Stimulated activated memory B cell treated with anti-CD40 and anti-IgM and Interleukin-4, amounts not matched to agents 10 μg/mL and 1 μg/mL and 100 μg/mL, for 72 hours (primary cell): ENCODE measurements at regions not wholly inside any gene's neighbourhood (a gene's known extent, or its start where the extent isn't known, plus 50 kb on each side); places are given as distances from the start of the nearest gene placed in this dataset.
"Not testable (repeated sequence)": the region's sequence is repeated elsewhere in the genome, so short reads cannot be mapped to it uniquely, and the experiment has no call there.

Source experiments
- ATAC-seq: fragments of 150-1000 bp; cut with Tn5 transposase; 2 replicates; pipeline ENCODE4 v1.10.0; 2021
- H3K27ac Mint-ChIP-seq: one replicate; pipeline ENCODE4 v1.8.0; 2022; ENCODE audit warnings: mild to moderate bottlenecking, mixed read lengths
- H3K27me3 Mint-ChIP-seq: one replicate; pipeline ENCODE4 v1.8.0; 2022; ENCODE audit warnings: mixed read lengths
- H3K36me3 Mint-ChIP-seq: one replicate; pipeline ENCODE4 v1.8.0; 2022; ENCODE audit warnings: mixed read lengths
- H3K4me1 Mint-ChIP-seq: one replicate; pipeline ENCODE4 v1.8.0; 2022; ENCODE audit warnings: mixed read lengths
- H3K4me3 Mint-ChIP-seq: one replicate; pipeline ENCODE4 v1.8.0; 2022; ENCODE audit warnings: mild to moderate bottlenecking, moderate library complexity, mixed read lengths
- H3K9me3 Mint-ChIP-seq: one replicate; pipeline ENCODE4 v1.8.0; 2022; ENCODE audit warnings: mixed read lengths

- Mint-ChIP-seq H3K4me3 (no peak overlapping the region), H3K27me3 (no peaks in the 10 kb centered on the region), H3K27ac (no peak overlapping the region), H3K4me1 (no peaks in the 10 kb centered on the region), H3K36me3 (no peaks in the 10 kb centered on the region), H3K9me3 (peaks cover 4% of the 10 kb centered on the region)
- no peak for ATAC-seq
Measured at GRCh38 chr1:164380893-164381292, 178.1 kb upstream of the PBX1 start.

DNA sequence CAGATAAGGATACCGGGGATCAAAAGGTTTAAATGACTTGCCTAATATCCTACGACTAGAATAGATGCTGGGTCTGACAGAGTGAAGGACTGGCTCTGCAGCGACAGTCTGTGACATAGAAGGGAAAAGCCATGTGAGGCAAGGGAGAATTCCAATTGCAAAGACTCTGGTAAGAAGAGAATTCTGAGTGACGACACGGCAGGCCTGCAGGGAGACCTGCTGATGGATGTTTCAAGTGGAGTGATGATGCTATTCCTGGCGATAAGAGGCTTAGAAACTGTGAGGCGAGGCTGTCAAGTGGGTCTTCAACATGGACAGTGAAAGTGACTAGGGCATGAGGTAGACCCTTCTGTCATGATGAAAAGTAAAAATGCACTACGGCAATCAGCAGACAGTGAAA is 176.6 kb upstream of the PBX1 start:
- H3K9me3 Mint-ChIP-seq: peaks cover 4% of the 10 kb centered on the region
- no peaks in the 10 kb centered on the region for H3K4me1 Mint-ChIP-seq
- ATAC-seq: no peak
- no peaks in the 10 kb centered on the region for H3K27me3 Mint-ChIP-seq
- no peaks in the 10 kb centered on the region for H3K36me3 Mint-ChIP-seq
- no peak overlapping the region for H3K27ac Mint-ChIP-seq
- no peak overlapping the region for H3K4me3 Mint-ChIP-seq

DNA sequence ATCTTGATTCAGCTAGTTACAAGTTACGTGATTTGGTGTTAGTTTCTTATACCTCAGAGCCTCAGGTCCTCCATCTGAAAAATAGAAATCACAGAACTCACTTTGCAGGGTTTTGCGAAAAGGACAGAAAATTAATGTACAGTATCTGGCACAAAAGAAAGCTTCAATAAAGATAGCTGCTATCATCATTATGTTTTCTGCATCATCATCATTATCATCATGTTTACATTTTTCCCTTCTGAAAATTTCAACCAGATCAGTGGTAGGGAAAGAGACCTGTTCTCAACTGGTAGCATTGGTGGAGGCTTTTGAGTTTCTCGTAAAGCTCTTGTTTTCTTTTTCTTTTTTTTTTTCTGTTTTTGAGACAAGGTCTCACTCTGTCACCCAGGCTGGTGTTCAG is 174.7 kb upstream of the PBX1 start:
- Mint-ChIP-seq H3K9me3 (peaks cover 4% of the 10 kb centered on the region), H3K4me1 (no peaks in the 10 kb centered on the region), H3K27ac (no peak overlapping the region), H3K36me3 (no peaks in the 10 kb centered on the region), H3K4me3 (no peak overlapping the region), H3K27me3 (no peaks in the 10 kb centered on the region)
- ATAC-seq: no peak

DNA sequence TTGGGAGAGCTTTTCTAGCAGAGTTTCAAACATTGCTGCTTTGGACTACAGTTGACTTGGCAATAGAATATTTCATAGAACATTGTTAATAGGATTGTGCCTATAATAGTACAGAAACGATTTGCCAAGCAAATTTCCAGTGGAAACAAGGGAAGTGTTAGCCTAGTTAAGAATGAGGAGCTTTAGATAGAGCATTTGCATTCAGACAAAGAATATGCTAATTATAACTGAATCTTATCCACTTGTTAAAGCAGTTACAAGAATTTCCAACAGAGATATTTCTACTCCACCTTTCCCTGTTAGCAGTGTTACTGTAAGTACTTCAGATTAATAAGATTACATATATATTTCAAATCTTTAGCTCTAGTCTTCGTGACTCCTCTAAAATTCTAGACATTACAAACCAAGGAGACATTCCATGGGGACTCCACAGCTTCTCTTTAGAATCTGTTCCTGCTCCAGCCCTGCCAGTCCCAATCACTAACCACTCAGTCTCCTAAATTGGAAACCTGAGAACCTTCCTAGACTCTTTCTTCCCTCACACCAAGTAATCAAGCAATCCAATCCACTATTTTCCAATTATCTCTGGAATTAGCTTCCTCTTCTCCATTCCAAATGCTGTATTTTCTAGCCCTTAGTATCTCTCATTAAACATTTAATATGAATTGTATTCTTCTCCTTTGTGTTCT is 141.8 kb upstream of the PBX1 start:
- ATAC-seq: no peak
- H3K4me3 Mint-ChIP-seq: no peak overlapping the region
- no peaks in the 10 kb centered on the region for H3K27me3 Mint-ChIP-seq
- no peak overlapping the region for H3K27ac Mint-ChIP-seq
- no peaks in the 10 kb centered on the region for H3K4me1 Mint-ChIP-seq
- H3K9me3 Mint-ChIP-seq: no peaks in the 10 kb centered on the region
- no peaks in the 10 kb centered on the region for H3K36me3 Mint-ChIP-seq

GRCh38 chr1:164423136-164423535 is 135.8 kb upstream of the PBX1 start:
- ATAC-seq: no peak
- H3K27me3 Mint-ChIP-seq: no peaks in the 10 kb centered on the region
- H3K9me3 Mint-ChIP-seq: no peaks in the 10 kb centered on the region
- no peak overlapping the region for H3K27ac Mint-ChIP-seq
- H3K4me3 Mint-ChIP-seq: no peak overlapping the region
- H3K36me3 Mint-ChIP-seq: no peaks in the 10 kb centered on the region
- H3K4me1 Mint-ChIP-seq: no peaks in the 10 kb centered on the region

GRCh38 chr1:164433141-164433817 is 125.7 kb upstream of the PBX1 start:
- H3K27me3 Mint-ChIP-seq: no peaks in the 10 kb centered on the region
- H3K27ac Mint-ChIP-seq: no peak overlapping the region
- no peak for ATAC-seq
- H3K4me1 Mint-ChIP-seq: no peaks in the 10 kb centered on the region
- no peak overlapping the region for H3K4me3 Mint-ChIP-seq
- no peaks in the 10 kb centered on the region for H3K36me3 Mint-ChIP-seq
- H3K9me3 Mint-ChIP-seq: no peaks in the 10 kb centered on the region

GRCh38 chr1:164433818-164434170 is 125.2 kb upstream of the PBX1 start:
- Mint-ChIP-seq H3K27me3 (no peaks in the 10 kb centered on the region), H3K27ac (no peak overlapping the region), H3K36me3 (no peaks in the 10 kb centered on the region), H3K4me1 (no peaks in the 10 kb centered on the region), H3K9me3 (no peaks in the 10 kb centered on the region), H3K4me3 (no peak overlapping the region)
- ATAC-seq: no peak

- Mint-ChIP-seq H3K27ac (no peak overlapping the region), H3K4me1 (no peaks in the 10 kb centered on the region)
- ATAC-seq: no peak
Measured at GRCh38 chr1:164440232-164440631, 118.8 kb upstream of the PBX1 start.

DNA sequence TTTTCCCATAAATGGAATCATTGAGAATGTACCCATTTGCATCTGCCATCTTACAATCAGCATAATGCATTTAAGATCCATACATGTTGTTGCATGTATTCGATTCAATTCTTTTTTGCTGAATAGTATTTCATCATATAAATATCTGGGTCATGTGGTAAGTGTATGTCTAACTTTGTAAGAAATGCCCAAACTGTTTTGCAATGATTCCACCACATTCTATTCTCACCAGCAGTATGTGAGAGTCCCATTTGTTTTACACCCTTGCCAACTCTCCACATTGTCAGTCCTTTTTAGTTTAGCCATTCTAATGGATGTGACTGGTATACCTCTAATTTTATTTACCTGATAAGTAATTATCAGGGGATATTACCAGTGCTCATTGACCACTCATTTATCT is 115.8 kb upstream of the PBX1 start:
- Mint-ChIP-seq H3K4me1 (no peaks in the 10 kb centered on the region), H3K27ac (no peak overlapping the region)
- no peak for ATAC-seq

More at GRCh38 chr1:164440232-164440631, 118.8 kb upstream of the PBX1 start:
- no peak overlapping the region for H3K4me3 Mint-ChIP-seq
- no peaks in the 10 kb centered on the region for H3K36me3 Mint-ChIP-seq
- H3K27me3 Mint-ChIP-seq: no peaks in the 10 kb centered on the region
- no peaks in the 10 kb centered on the region for H3K9me3 Mint-ChIP-seq

GRCh38 chr1:164443836-164444235 is 115.1 kb upstream of the PBX1 start:
- no peak overlapping the region for H3K4me3 Mint-ChIP-seq
- no peak for ATAC-seq
- H3K27me3 Mint-ChIP-seq: no peaks in the 10 kb centered on the region
- no peaks in the 10 kb centered on the region for H3K4me1 Mint-ChIP-seq
- H3K27ac Mint-ChIP-seq: no peak overlapping the region
- H3K36me3 Mint-ChIP-seq: no peaks in the 10 kb centered on the region
- no peaks in the 10 kb centered on the region for H3K9me3 Mint-ChIP-seq

More for the DNA sequence above, 115.8 kb upstream of the PBX1 start:
- H3K9me3 Mint-ChIP-seq: no peaks in the 10 kb centered on the region
- no peaks in the 10 kb centered on the region for H3K27me3 Mint-ChIP-seq
- no peak overlapping the region for H3K4me3 Mint-ChIP-seq
- H3K36me3 Mint-ChIP-seq: no peaks in the 10 kb centered on the region

- Mint-ChIP-seq H3K36me3 (no peaks in the 10 kb centered on the region), H3K4me3 (no peak overlapping the region), H3K9me3 (no peaks in the 10 kb centered on the region), H3K27me3 (no peaks in the 10 kb centered on the region), H3K27ac (no peak overlapping the region), H3K4me1 (no peaks in the 10 kb centered on the region)
- no peak for ATAC-seq
Measured at GRCh38 chr1:164446020-164446419, 113.0 kb upstream of the PBX1 start.

DNA sequence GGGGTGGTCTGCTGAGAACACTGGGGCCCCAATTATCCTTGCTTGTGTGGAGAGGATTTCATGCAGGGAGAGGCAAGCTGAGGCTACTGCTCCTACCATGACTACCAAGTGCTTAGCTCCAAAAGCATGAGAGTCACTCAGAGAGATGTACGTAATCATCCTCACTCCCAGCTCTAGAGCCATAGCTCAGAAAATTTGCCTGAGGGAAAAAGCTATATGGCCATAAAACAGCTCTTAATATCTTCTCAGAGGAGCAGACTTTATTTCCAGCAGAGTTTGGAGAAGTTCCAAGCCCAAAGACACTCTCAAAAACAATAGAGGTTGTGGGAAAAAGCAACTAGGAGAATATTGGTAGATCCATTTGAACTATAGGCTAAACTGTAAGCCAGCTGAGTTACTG is 106.4 kb upstream of the PBX1 start:
- no peak overlapping the region for H3K27ac Mint-ChIP-seq
- no peak overlapping the region for H3K4me3 Mint-ChIP-seq
- ATAC-seq: no peak
- no peaks in the 10 kb centered on the region for H3K36me3 Mint-ChIP-seq
- H3K27me3 Mint-ChIP-seq: peaks cover 14% of the 10 kb centered on the region
- peaks cover 9% of the 10 kb centered on the region for H3K9me3 Mint-ChIP-seq
- H3K4me1 Mint-ChIP-seq: no peaks in the 10 kb centered on the region

DNA sequence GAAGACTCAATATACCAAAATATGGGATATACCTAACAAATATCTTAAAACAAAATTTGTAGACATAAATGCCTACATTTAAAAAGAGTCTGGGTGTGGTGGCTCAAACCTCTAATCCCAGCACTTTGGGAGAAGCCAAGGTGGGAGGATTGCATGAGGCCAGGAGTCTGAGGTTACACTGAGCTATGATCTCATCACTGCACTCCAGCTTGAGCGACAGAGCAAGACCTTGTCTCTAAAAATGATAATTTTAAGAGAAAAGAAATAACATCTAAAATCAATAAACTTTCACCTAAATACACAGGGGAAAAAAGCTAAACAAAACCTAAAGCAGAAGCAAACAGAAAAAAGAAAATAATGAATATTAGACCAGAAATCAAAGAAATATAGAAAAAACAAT is 102.7 kb upstream of the PBX1 start:
- Mint-ChIP-seq H3K9me3 (peaks cover 9% of the 10 kb centered on the region), H3K4me1 (no peaks in the 10 kb centered on the region), H3K27me3 (peaks cover 14% of the 10 kb centered on the region), H3K36me3 (no peaks in the 10 kb centered on the region), H3K4me3 (no peak overlapping the region), H3K27ac (no peak overlapping the region)
- ATAC-seq: no peak

- H3K27me3 Mint-ChIP-seq, H3K9me3 Mint-ChIP-seq, H3K4me1 Mint-ChIP-seq, H3K4me3 Mint-ChIP-seq, H3K27ac Mint-ChIP-seq, ATAC-seq, H3K36me3 Mint-ChIP-seq: not testable (repeated sequence)
Measured at GRCh38 chr1:164459176-164459575, 99.8 kb upstream of the PBX1 start.

GRCh38 chr1:164466001-164466421 is 93.0 kb upstream of the PBX1 start:
- H3K27ac Mint-ChIP-seq: no peak overlapping the region
- H3K9me3 Mint-ChIP-seq: peaks cover 3% of the 10 kb centered on the region
- no peak for ATAC-seq
- no peak overlapping the region for H3K4me3 Mint-ChIP-seq
- no peaks in the 10 kb centered on the region for H3K27me3 Mint-ChIP-seq
- no peaks in the 10 kb centered on the region for H3K4me1 Mint-ChIP-seq
- H3K36me3 Mint-ChIP-seq: no peaks in the 10 kb centered on the region

DNA sequence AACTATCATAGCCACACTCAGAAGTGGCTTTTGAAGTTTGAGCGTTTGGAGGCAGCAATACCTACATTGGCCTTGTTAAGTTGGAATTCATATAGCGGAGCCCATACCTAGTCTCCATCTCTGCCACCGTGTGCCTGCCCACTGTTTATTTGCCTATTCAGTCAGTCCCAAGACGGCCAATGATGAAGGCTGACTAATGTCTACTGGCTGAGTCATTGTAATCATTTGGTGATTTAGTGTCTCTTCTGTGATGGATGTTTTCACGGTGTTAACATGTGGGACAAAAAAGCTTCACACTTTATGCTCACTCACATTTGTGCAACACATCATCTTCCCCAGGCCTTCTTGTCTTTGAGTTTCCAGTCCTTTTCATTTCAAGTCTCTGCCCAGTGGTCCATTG is 92.6 kb upstream of the PBX1 start:
- Mint-ChIP-seq H3K4me3 (no peak overlapping the region), H3K27ac (no peak overlapping the region), H3K36me3 (no peaks in the 10 kb centered on the region), H3K9me3 (peaks cover 3% of the 10 kb centered on the region), H3K4me1 (no peaks in the 10 kb centered on the region), H3K27me3 (no peaks in the 10 kb centered on the region)
- ATAC-seq: no peak
